Osteocyte (in vitro differentiated cells): ENCODE measurements at regions not wholly inside any gene's neighbourhood (a gene's known extent, or its start where the extent isn't known, plus 50 kb on each side); places are given as distances from the start of the nearest gene placed in this dataset.

Experiments used
- DNase-seq: peaks from one replicate; pipeline ENCODE4 v3.0.0; 2021; ENCODE audit warnings: mixed read lengths; ENCODE audit not compliant: unreplicated experiment; ENCODE audit errors: extremely low spot score
- H3K27ac Mint-ChIP-seq: one replicate; pipeline ENCODE4 v1.8.0; 2021; ENCODE audit warnings: mild to moderate bottlenecking, mixed read lengths; ENCODE audit not compliant: unreplicated experiment
- H3K27me3 Mint-ChIP-seq: one replicate; pipeline ENCODE4 v1.8.0; 2021; ENCODE audit warnings: mixed read lengths; ENCODE audit not compliant: unreplicated experiment
- H3K36me3 Mint-ChIP-seq: one replicate; pipeline ENCODE4 v1.8.0; 2021; ENCODE audit warnings: mixed read lengths; ENCODE audit not compliant: unreplicated experiment
- H3K4me1 Mint-ChIP-seq: one replicate; pipeline ENCODE4 v1.8.0; 2021; ENCODE audit warnings: mixed read lengths; ENCODE audit not compliant: unreplicated experiment
- H3K4me3 Mint-ChIP-seq: one replicate; pipeline ENCODE4 v1.8.0; 2021; ENCODE audit warnings: mild to moderate bottlenecking, moderate library complexity, mixed read lengths; ENCODE audit not compliant: unreplicated experiment
- H3K9me3 Mint-ChIP-seq: one replicate; pipeline ENCODE4 v1.8.0; 2021; ENCODE audit warnings: mixed read lengths; ENCODE audit not compliant: unreplicated experiment
- TF ChIP-seq, protein P1 (sequence below): fragments of 200-600 bp; sonication (generic); IDR thresholded peaks from 2 replicates; pipeline ENCODE4 v1.5.0; 2021; ENCODE audit warnings: antibody characterized with exemption, mild to moderate bottlenecking, moderate library complexity

DNA sequence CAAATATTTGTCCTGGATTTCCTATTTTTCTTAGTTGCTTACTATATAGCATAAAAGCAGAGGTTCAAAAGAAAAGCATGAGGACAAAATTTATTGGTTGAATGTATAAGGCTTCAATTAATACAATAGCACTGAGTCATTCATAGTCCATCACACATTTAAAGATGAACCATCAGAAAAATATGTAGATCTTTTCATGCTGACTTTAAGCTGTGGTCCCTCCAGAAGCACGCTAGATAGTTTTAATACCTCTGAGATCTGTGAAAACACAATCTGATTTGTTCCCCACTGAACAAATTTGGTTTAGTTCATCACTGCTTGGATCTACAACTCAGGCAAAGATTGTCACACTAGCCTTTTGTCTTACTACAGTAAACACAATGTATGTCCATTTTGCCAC, 377.2 kb upstream of the ANXA10 start:
- H3K9me3 Mint-ChIP-seq: no peaks in the 10 kb centered on the region
- TF ChIP-seq, protein P1, sequence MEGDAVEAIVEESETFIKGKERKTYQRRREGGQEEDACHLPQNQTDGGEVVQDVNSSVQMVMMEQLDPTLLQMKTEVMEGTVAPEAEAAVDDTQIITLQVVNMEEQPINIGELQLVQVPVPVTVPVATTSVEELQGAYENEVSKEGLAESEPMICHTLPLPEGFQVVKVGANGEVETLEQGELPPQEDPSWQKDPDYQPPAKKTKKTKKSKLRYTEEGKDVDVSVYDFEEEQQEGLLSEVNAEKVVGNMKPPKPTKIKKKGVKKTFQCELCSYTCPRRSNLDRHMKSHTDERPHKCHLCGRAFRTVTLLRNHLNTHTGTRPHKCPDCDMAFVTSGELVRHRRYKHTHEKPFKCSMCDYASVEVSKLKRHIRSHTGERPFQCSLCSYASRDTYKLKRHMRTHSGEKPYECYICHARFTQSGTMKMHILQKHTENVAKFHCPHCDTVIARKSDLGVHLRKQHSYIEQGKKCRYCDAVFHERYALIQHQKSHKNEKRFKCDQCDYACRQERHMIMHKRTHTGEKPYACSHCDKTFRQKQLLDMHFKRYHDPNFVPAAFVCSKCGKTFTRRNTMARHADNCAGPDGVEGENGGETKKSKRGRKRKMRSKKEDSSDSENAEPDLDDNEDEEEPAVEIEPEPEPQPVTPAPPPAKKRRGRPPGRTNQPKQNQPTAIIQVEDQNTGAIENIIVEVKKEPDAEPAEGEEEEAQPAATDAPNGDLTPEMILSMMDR: no peak
- H3K36me3 Mint-ChIP-seq: no peaks in the 10 kb centered on the region
- no peak overlapping the region for H3K4me3 Mint-ChIP-seq
- no peak overlapping the region for H3K27ac Mint-ChIP-seq
- no peaks in the 10 kb centered on the region for H3K27me3 Mint-ChIP-seq
- DNase-seq: no peak
- peaks cover 6% of the 10 kb centered on the region for H3K4me1 Mint-ChIP-seq

GRCh38 chr4:167717495-167717894, 374.8 kb upstream of the ANXA10 start:
- TF ChIP-seq, protein P1: no peak
- DNase-seq: no peak
- Mint-ChIP-seq H3K27ac (no peak overlapping the region), H3K4me1 (peaks cover 8% of the 10 kb centered on the region), H3K36me3 (no peaks in the 10 kb centered on the region), H3K4me3 (no peak overlapping the region), H3K9me3 (no peaks in the 10 kb centered on the region), H3K27me3 (no peaks in the 10 kb centered on the region)

GRCh38 chr4:167721617-167722486, 370.5 kb upstream of the ANXA10 start:
- Mint-ChIP-seq H3K4me1 (peaks cover 2% of the 10 kb centered on the region), H3K27me3 (no peaks in the 10 kb centered on the region), H3K27ac (no peak overlapping the region), H3K36me3 (no peaks in the 10 kb centered on the region), H3K9me3 (no peaks in the 10 kb centered on the region), H3K4me3 (no peak overlapping the region)
- no peak for DNase-seq
- TF ChIP-seq, protein P1: no peak

GRCh38 chr4:167722487-167722808, 369.9 kb upstream of the ANXA10 start:
- Mint-ChIP-seq H3K4me1 (peaks cover 2% of the 10 kb centered on the region), H3K36me3 (no peaks in the 10 kb centered on the region), H3K9me3 (no peaks in the 10 kb centered on the region), H3K4me3 (no peak overlapping the region), H3K27me3 (no peaks in the 10 kb centered on the region), H3K27ac (no peak overlapping the region)
- no peak for DNase-seq
- TF ChIP-seq, protein P1: no peak

GRCh38 chr4:167724941-167725340, 367.4 kb upstream of the ANXA10 start:
- no peaks in the 10 kb centered on the region for H3K36me3 Mint-ChIP-seq
- no peak for DNase-seq
- TF ChIP-seq, protein P1: no peak

More at GRCh38 chr4:167724941-167725340, 367.4 kb upstream of the ANXA10 start:
- Mint-ChIP-seq H3K27ac (no peak overlapping the region), H3K4me3 (no peak overlapping the region), H3K27me3 (no peaks in the 10 kb centered on the region), H3K4me1 (peaks cover 2% of the 10 kb centered on the region), H3K9me3 (peaks cover 4% of the 10 kb centered on the region)
